Aorta (tissue), 5 donors: ENCODE measurements at regions not wholly inside any gene's neighbourhood (a gene's known extent, or its start where the extent isn't known, plus 50 kb on each side); places are given as distances from the start of the nearest gene placed in this dataset.
"Not testable (repeated sequence)": the region's sequence is repeated elsewhere in the genome, so short reads cannot be mapped to it uniquely, and the experiment has no call there.

Experiments
- ATAC-seq: fragments of 200-7000 bp; cut with Tn5 transposase; one replicate; pipeline ENCODE4 v1.9.1; 2022; ENCODE audit warnings: moderate library complexity; ENCODE audit not compliant: low FRiP score
- DNase-seq, 2 donors: peaks; one replicate each; pipeline ENCODE4 v3.0.0-alpha.2; 2020
- H3K27ac ChIP-seq, 2 donors: one replicate each; pipeline ENCODE4 v1.5.1; 2013; ENCODE audit warnings: low read length in 2 of 2, mild to moderate bottlenecking in 2 of 2, moderate library complexity in 2 of 2, control low read depth in 1 of 2, inconsistent platforms in 1 of 2, low read depth in 1 of 2
- H3K27me3 ChIP-seq, 2 donors: one replicate each; pipeline ENCODE4 v1.6.1; 2013; ENCODE audit warnings: control low read depth in 1 of 2, low read length in 1 of 2, mild to moderate bottlenecking in 1 of 2, moderate library complexity in 1 of 2; ENCODE audit not compliant: insufficient read depth in 2 of 2, control insufficient read depth in 1 of 2
- H3K36me3 ChIP-seq, 2 donors: one replicate each; pipeline ENCODE4 v1.6.1; 2013; ENCODE audit warnings: control low read depth in 1 of 2, low read length in 1 of 2, mild to moderate bottlenecking in 1 of 2; ENCODE audit not compliant: insufficient read depth in 2 of 2, control insufficient read depth in 1 of 2
- H3K4me1 ChIP-seq, 2 donors: one replicate each; pipeline ENCODE4 v1.6.1; 2013; ENCODE audit warnings: low read length in 2 of 2, control low read depth in 1 of 2, mild to moderate bottlenecking in 1 of 2, moderate library complexity in 1 of 2; ENCODE audit not compliant: insufficient read depth in 2 of 2, control insufficient read depth in 1 of 2
- H3K4me3 ChIP-seq, 2 donors: one replicate each; pipeline ENCODE4 v1.5.1; 2013; ENCODE audit warnings: low read length in 2 of 2, control low read depth in 1 of 2, mild to moderate bottlenecking in 1 of 2
- H3K9me3 ChIP-seq: one replicate; pipeline ENCODE4 v1.6.1; 2013; ENCODE audit warnings: mild to moderate bottlenecking, low read length; ENCODE audit not compliant: control insufficient read depth
- WGBS, 2 donors: extraction: QIAGEN DNeasy Blood & Tissue Kit; methylation state at CpG; one replicate each; pipeline ENCODE4 v1.1.7; 2013; 5-methylcytosine and 5-hydroxymethylcytosine counted together
- intact Hi-C, 2 donors: fragments of 100-400 bp; cut with DNase I; formaldehyde crosslinking; loops; one replicate each; pipeline versions ENCODE4 v1.14.2 to v1.15.0; 2022
- donor health status: healthy with polysubstance abuse.
- donor health status: Bipolar disorder and iron deficiency.
- donor health status: DM: no; HTN: no; CAD: no.
- donor health status: DM: no; HTN: no; CAD: no.
- donor health status: DM: yes; HTN: yes; CAD: no.

DNA sequence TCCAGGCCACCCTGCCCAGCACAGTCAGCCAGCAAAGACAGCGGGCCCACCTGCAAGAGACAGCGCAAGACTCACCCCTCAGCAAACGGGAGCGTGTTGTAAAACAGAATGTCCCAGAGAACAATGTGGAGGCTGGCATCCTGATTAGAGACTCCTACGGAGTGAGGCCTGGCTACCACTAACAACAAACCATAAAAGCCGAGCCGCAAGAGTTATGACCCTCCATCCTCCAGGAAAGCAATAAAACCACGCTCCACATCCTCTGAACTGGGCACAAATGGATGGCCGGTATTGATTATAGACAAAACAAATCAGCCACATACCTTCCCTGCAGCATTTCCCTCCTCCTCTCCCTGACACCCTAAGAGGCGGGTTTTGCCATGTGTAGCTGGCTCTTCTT is 75.8 kb upstream of the LIPC start:
- DNase-seq (no peak), ATAC-seq (no peak)
- H3K4me1 ChIP-seq: no peaks in the 10 kb centered on the region

DNA sequence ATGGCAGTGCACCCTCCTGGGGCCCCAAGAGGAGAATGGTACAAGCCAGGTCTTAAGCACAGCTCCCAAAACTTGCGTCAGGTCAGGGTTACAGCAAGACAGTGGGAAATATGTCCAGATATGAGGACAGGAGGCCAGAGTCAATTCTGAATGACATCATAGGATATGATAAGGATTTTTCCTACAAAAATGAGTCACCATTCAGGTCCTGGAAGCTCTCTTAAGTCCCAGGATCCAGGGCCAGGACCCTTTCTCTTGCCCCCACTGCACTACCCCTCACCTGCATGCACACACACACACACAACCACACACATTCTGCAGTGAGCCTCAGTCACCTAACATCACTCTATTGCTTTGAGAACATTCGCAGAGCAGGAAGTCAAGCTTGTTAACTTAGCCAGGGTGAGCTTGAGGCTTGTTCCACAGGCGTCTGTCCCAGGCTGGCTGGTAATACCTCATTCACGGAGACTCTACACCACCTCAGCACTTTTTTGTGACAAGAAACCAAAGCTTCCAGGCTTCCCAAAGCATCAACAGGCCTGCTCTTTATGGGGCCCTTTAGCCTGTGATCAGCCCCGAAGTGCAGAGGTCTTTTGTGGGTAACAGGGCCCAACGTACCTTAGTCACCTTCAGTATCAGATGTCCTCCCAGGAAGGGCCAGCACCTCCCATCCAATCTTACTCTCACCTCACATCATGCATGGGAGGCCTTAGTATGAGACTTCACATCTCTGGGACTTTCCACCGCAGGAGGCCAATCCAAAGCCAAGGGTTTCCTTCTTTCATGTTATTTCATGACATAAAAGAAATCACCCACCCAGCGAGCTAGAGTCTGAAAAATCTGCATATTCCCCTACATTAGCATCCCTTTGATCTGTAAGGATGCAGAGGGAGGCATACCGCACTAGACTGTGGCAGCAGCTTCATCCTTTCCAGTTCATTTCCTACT is 74.0 kb upstream of the LIPC start:
- H3K4me1 ChIP-seq: no peaks in the 10 kb centered on the region
- ATAC-seq (no peak), DNase-seq (no peak)
- intact Hi-C loops: no loop called here
- no peak overlapping the region for H3K4me3 ChIP-seq
- no peaks in the 10 kb centered on the region for H3K36me3 ChIP-seq
- H3K27me3 ChIP-seq: no peaks in the 10 kb centered on the region
- H3K27ac ChIP-seq: no peak overlapping the region
- 71 to 77% methylated on average over 9 of the region's 9 CpGs for WGBS, 2 donors
- no peaks in the 10 kb centered on the region for H3K9me3 ChIP-seq

More for the DNA sequence above, 75.8 kb upstream of the LIPC start:
- Histone ChIP-seq H3K36me3 (no peaks in the 10 kb centered on the region), H3K27me3 (no peaks in the 10 kb centered on the region), H3K4me3 (no peak overlapping the region), H3K9me3 (no peaks in the 10 kb centered on the region), H3K27ac (no peak overlapping the region)
- 81 to 86% methylated on average over 10 of the region's 10 CpGs for WGBS, 2 donors
- intact Hi-C loops: no loop called here

DNA sequence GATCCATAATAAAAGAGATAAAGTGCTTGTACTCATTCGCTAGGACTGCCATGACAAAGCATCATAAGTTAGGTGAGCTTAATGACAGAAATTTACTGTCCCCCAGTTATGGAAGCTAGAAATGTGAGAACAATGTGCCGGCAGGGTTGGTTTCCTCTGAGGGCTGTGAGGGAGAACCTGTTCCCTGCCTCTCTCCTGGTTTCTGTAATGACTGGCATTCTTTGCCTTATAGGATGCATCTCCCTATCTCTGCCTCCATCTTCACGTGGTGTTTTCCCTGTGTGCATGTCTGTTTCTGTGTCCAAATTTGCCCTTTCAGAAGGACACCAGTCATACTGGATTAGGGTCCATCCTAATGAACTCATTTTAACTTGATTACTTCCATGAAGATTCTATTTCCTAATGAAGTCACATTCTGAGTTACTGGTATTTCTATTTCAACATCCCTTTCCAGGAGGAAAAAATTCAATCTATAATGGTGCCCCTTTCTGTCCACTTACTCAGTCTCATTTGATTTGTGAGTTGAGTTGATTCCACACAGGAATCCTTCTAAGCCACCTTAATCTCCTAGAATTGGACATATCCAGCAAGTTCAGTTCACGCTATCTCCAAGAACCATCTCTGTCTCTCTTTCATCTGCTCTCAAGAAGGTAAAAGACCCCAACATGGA is 71.2 kb upstream of the LIPC start:
- no peaks in the 10 kb centered on the region for H3K4me1 ChIP-seq
- H3K36me3 ChIP-seq: no peaks in the 10 kb centered on the region
- no peak overlapping the region for H3K4me3 ChIP-seq
- intact Hi-C loops: no loop called here
- no peak overlapping the region for H3K27ac ChIP-seq
- DNase-seq (no peak), ATAC-seq (no peak)
- 85 to 89% methylated on average over 4 of the region's 4 CpGs for WGBS, 2 donors
- H3K9me3 ChIP-seq: no peaks in the 10 kb centered on the region
- no peaks in the 10 kb centered on the region for H3K27me3 ChIP-seq

DNA sequence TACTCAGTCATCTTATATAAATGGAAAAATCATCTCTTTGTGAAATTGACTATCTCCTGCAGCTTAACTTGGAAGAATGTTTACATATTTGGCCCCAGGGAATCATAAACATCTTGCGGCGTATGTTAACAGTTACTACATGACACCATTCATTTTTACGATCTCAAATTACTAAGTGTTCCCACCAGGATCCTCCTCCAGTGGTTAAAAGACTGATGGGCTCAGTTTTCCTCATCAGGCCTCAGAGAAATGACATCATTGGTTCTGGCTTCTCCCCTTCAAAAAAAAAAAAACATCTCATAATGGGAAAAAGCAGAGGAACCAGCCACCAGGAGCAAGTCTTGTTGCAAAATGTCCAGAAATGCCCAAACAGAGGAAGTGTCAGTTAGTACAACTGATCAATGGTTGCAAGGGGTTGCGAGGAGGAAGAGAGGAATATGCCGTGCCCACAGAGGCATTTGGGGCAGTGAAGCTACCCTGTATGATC is 70.5 kb upstream of the LIPC start:
- DNase-seq (no peak), ATAC-seq (peak; percentile 66)
- H3K36me3 ChIP-seq: no peaks in the 10 kb centered on the region
- no peak overlapping the region for H3K27ac ChIP-seq
- H3K4me1 ChIP-seq: no peaks in the 10 kb centered on the region
- H3K4me3 ChIP-seq: no peak overlapping the region
- intact Hi-C loops: no loop called here
- WGBS, 2 donors: 72 to 74% methylated on average over 5 of the region's 5 CpGs
- H3K27me3 ChIP-seq: no peaks in the 10 kb centered on the region
- no peaks in the 10 kb centered on the region for H3K9me3 ChIP-seq

DNA sequence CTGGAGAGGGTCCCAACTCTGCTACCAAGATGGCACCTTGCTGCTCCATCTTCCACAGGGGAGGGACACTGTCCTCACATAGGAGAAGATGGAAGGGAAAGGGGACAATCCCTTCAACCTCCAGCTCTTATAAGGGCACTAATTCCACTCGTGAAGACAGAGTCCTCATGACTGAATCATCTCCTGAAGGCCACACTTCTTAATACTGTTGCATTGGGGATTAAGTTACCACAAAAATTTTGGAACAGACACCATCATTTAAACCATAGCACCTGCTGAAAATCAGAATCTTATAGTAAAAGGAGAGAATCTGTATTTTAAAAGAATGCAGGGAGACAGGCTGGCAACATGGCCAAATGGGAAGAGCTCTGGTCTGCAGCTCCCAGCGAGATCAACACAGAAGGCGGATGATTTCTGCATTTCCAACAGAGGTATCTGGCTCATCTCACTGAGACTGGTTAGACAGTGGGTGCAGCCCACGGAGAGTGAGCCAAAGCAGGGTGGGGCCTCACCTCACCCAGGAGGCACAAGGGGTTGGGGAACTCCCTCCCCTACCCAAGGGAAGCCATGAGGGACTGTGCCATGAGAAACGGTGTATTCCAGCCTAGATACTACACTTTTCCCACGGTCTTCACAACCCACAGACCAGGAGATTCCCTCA is 69.4 kb upstream of the LIPC start:
- WGBS, 2 donors: 78 to 81% methylated on average over 6 of the region's 6 CpGs
- no peaks in the 10 kb centered on the region for H3K36me3 ChIP-seq
- no peak overlapping the region for H3K27ac ChIP-seq
- ATAC-seq (no peak), DNase-seq (no peak)
- no peak overlapping the region for H3K4me3 ChIP-seq
- no peaks in the 10 kb centered on the region for H3K4me1 ChIP-seq
- intact Hi-C loops: no loop called here
- no peaks in the 10 kb centered on the region for H3K9me3 ChIP-seq
- H3K27me3 ChIP-seq: no peaks in the 10 kb centered on the region

DNA sequence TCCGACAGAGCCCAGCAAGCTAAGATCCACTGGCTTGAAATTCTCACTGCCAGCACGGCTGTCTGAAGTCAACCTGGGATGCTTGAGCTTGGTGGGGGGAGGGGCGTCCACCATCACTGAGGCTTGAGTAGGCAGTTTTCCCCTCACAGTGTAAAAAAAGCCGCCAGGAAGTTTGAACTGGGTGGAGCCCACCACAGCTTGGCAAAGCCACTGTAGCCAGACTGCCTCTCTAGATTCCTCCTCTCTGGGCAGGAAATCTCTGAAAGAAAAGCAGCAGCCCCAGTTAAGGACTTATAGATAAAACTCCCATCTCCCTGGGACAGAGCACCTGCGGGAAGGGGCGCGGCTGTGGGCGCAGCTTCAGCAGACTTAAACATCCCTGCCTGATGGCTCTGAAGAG is 68.7 kb upstream of the LIPC start:
- H3K9me3 ChIP-seq, ATAC-seq, H3K4me1 ChIP-seq, H3K27ac ChIP-seq, DNase-seq, H3K27me3 ChIP-seq, H3K36me3 ChIP-seq, H3K4me3 ChIP-seq, intact Hi-C loops: not testable (repeated sequence)
- 67 to 70% methylated on average over 8 of the region's 8 CpGs for WGBS, 2 donors

DNA sequence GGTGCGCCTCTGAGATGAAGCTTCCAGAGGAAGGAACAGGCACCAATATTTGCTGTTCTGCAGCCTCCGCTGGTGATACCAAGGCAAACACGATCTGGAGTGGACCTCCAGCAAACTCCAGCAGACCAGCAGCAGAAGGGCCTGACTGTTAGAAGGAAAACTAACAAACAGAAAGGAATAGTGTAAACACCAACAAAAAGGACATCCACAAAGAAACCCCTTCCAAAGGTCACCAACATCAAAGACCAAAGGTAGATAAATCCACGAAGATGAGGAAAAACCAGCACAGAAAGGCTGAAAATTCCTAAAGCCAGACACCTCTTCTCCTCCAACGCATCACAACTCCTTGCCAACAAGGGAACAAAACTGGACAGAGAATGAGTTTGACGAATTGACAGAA is 68.1 kb upstream of the LIPC start:
- H3K27me3 ChIP-seq, H3K4me1 ChIP-seq, intact Hi-C loops, ATAC-seq, DNase-seq, H3K9me3 ChIP-seq, H3K36me3 ChIP-seq, H3K4me3 ChIP-seq, H3K27ac ChIP-seq: not testable (repeated sequence)
- 92 to 93% methylated on average over 6 of the region's 6 CpGs for WGBS, 2 donors

DNA sequence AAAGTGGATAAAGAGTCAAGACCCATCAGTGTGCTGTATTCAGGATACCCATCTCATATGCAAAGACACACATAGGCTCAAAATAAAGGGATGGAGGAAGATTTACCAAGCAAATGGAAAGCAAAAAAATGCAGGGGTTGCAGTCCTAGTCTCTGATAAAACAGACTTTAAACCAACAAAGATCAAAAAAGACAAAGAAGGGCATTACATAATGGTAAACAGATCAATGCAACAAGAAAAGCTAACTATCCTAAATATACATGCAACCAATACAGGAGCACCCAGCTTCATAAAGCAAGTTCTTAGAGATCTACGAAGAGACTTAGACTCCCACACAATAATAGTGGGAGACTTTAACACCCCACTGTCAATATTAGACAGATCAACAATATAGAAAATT is 66.7 kb upstream of the LIPC start:
- ATAC-seq, H3K27me3 ChIP-seq, H3K27ac ChIP-seq, H3K36me3 ChIP-seq, intact Hi-C loops, H3K9me3 ChIP-seq, DNase-seq, H3K4me3 ChIP-seq, H3K4me1 ChIP-seq: not testable (repeated sequence)
- WGBS, 2 donors: 85 to 92% methylated on average over 1 of the region's 1 CpG
